ENCODE measurements at regions not wholly inside any gene's neighbourhood (a gene's known extent, or its start where the extent isn't known, plus 50 kb on each side); places are given as distances from the start of the nearest gene placed in this dataset.

- no peak overlapping the region for H3K4me3 Mint-ChIP-seq
- intact Hi-C loops (cut with DNase I, micrococcal nuclease) = no loop called here
- H3K9me3 Mint-ChIP-seq = peaks cover 19% of the 10 kb centered on the region
- no peaks in the 10 kb centered on the region for H3K27me3 Mint-ChIP-seq
- Histone ChIP-seq H3K27me3 (ENCODE audit: control insufficient read depth in 1 of 2, insufficient read depth in 2 of 2, low read length in 2 of 2) (no peaks in the 10 kb centered on the region), H3K9me3 (ENCODE audit: control insufficient read depth in 1 of 2, insufficient read depth in 1 of 2, low read length in 2 of 2) (peaks cover 0 to 4% of the 10 kb centered on the region in 2 experiments), H3K36me3 (ENCODE audit: insufficient read depth, low read length) (no peaks in the 10 kb centered on the region), H3K4me1 (ENCODE audit: insufficient read depth, low read length) (no peaks in the 10 kb centered on the region), H3K27ac (ENCODE audit: low read depth in 1 of 2, low read length in 2 of 2) (no peak overlapping the region), H3K4me3 (ENCODE audit: low read length) (no peak overlapping the region)
- CTCF ChIA-PET = no interaction called here
- ATAC-seq (ENCODE audit: poor library complexity) = no peak
- POLR2A ChIA-PET = no interaction called here
- H3K4me1 Mint-ChIP-seq (ENCODE audit: low read depth) = no peaks in the 10 kb centered on the region
- H3K27ac Mint-ChIP-seq = no peak overlapping the region
- no peaks in the 10 kb centered on the region for H3K36me3 Mint-ChIP-seq (ENCODE audit: low read depth)
- no peak for DNase-seq
- TF ChIP-seq CTCF (IDR thresholded peaks at IDR 0.05) = no peak
Measured at GRCh38 chr2:81304154-81304830, 999.7 kb upstream of the LRRTM1 start.

- ATAC-seq (ENCODE audit: poor library complexity) = no peak
- peaks cover 19% of the 10 kb centered on the region for H3K9me3 Mint-ChIP-seq
- POLR2A ChIA-PET = no interaction called here
Measured at GRCh38 chr2:81303321-81303720, 998.8 kb upstream of the LRRTM1 start.

GRCh38 chr2:81299841-81300240, 995.3 kb upstream of the LRRTM1 start:
- peaks cover 13% of the 10 kb centered on the region for H3K9me3 Mint-ChIP-seq
- H3K27me3 Mint-ChIP-seq = no peaks in the 10 kb centered on the region
- H3K9me3 ChIP-seq (ENCODE audit: control insufficient read depth in 1 of 2, insufficient read depth in 1 of 2, low read length in 2 of 2) = peaks cover 4 to 5% of the 10 kb centered on the region in 2 experiments
- H3K27ac Mint-ChIP-seq = no peak overlapping the region
- no peaks in the 10 kb centered on the region for H3K4me1 ChIP-seq (ENCODE audit: insufficient read depth, low read length)
- no peak overlapping the region for H3K27ac ChIP-seq (ENCODE audit: low read depth in 1 of 2, low read length in 2 of 2)
- no peaks in the 10 kb centered on the region for H3K4me1 Mint-ChIP-seq (ENCODE audit: low read depth)
- TF ChIP-seq CTCF (IDR thresholded peaks at IDR 0.05) = no peak
- no peak for DNase-seq
- H3K4me3 ChIP-seq (ENCODE audit: low read length) = no peak overlapping the region
- H3K36me3 ChIP-seq (ENCODE audit: insufficient read depth, low read length) = no peaks in the 10 kb centered on the region
- no peaks in the 10 kb centered on the region for H3K36me3 Mint-ChIP-seq (ENCODE audit: low read depth)
- H3K27me3 ChIP-seq (ENCODE audit: control insufficient read depth in 1 of 2, insufficient read depth in 2 of 2, low read length in 2 of 2) = no peaks in the 10 kb centered on the region
- POLR2A ChIA-PET = no interaction called here
- ATAC-seq (ENCODE audit: poor library complexity) = no peak
- H3K4me3 Mint-ChIP-seq = no peak overlapping the region
- CTCF ChIA-PET = no interaction called here
- intact Hi-C loops (cut with DNase I, micrococcal nuclease) = no loop called here

More at GRCh38 chr2:81303321-81303720, 998.8 kb upstream of the LRRTM1 start:
- Histone ChIP-seq H3K4me3 (ENCODE audit: low read length) (no peak overlapping the region), H3K27me3 (ENCODE audit: control insufficient read depth in 1 of 2, insufficient read depth in 2 of 2, low read length in 2 of 2) (no peaks in the 10 kb centered on the region), H3K27ac (ENCODE audit: low read depth in 1 of 2, low read length in 2 of 2) (no peak overlapping the region), H3K36me3 (ENCODE audit: insufficient read depth, low read length) (no peaks in the 10 kb centered on the region), H3K4me1 (ENCODE audit: insufficient read depth, low read length) (no peaks in the 10 kb centered on the region), H3K9me3 (ENCODE audit: control insufficient read depth in 1 of 2, insufficient read depth in 1 of 2, low read length in 2 of 2) (peaks cover 0 to 4% of the 10 kb centered on the region in 2 experiments)
- CTCF ChIA-PET = no interaction called here
- no peak for DNase-seq
- no peaks in the 10 kb centered on the region for H3K4me1 Mint-ChIP-seq (ENCODE audit: low read depth)
- no peaks in the 10 kb centered on the region for H3K27me3 Mint-ChIP-seq
- H3K36me3 Mint-ChIP-seq (ENCODE audit: low read depth) = no peaks in the 10 kb centered on the region
- no peak overlapping the region for H3K4me3 Mint-ChIP-seq
- TF ChIP-seq CTCF (IDR thresholded peaks at IDR 0.05) = no peak
- no peak overlapping the region for H3K27ac Mint-ChIP-seq
- intact Hi-C loops (cut with DNase I, micrococcal nuclease) = no loop called here
